Left renal pelvis (tissue), 4 donors: ENCODE measurements at regions not wholly inside any gene's neighbourhood (a gene's known extent, or its start where the extent isn't known, plus 50 kb on each side); places are given as distances from the start of the nearest gene placed in this dataset.
"Not testable (repeated sequence)": the region's sequence is repeated elsewhere in the genome, so short reads cannot be mapped to it uniquely, and the experiment has no call there.

Experiments
- DNase-seq, 4 donors: peaks; one replicate each; pipeline ENCODE4 v3.0.0-alpha.2; 2013; ENCODE audit warnings: low read depth in 4 of 4, low spot score in 3 of 4

DNA sequence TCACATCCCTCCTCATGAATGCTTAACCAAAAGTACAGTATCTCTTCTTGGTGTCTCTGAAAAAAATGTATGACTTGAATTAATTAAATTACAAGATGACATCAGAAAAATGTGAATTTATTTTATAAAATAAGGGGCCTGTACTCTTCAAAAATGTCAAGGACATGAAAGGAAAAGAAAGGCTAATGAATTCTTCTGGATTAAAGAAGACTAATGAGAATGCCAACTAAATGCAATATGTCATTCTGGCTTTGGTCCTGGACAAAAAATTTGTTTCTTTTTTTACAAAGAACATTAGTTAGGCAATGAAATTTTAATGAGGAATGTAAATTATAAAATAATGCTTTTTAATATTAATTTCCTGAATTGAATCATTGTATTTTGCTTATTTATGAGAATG lies 1125.7 kb downstream of the DNAJB9 start:
- DNase-seq = no peak

DNA sequence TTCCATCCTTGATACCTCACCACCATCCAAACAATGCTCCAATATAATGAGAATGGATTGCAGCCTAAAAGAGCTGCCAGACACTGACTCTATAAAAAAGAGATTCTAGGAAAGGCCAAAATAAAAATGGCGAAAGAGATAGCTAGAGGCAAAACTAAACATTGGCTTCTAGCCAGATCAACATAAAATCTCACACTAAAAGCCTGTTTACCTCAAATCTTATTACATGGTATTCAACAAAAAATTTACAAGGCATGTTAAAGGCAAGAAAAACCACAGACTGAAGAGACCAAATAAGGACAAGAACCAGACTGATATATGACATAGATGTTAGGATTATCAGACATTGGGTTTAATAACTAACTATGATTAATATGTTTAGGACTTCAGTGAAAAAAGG lies 1127.0 kb downstream of the DNAJB9 start:
- no peak for DNase-seq

DNA sequence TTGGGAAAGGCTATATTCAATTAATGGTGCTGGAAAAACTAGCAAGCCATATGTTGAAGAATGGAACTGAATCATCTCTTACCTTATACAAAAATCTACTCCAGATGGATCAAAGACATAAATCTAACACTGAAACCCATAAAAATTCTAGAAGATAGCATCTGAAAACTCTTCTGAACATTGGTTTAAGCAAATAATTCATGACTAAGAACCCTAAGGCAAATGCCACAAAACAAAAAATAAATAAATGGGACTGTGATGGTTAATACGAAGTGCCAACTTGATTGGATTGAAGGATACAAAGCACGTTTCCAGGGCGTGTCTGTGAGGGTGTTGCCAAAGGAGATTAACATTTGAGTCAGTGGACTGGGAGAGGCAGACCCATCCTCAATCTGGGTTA lies 1130.0 kb downstream of the DNAJB9 start:
- no peak for DNase-seq

DNA sequence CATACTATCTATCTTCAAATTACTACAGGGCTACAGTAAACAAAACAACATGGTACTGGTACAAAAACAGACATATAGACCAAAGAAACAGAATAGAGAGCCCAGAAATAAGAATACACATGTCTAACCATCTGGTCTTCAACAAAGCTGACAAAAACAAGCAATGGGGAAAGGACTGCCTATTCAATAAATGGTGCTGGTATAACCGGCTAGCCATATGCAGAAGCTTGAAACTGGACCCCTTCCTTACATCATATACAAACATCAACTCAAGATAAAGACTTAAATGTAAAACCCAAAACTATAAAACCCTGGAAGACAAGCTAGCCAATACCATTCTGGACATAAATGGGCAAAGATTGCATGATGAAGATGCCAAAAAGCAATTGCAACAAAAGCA lies 1143.7 kb downstream of the DNAJB9 start:
- DNase-seq = no peak

DNA sequence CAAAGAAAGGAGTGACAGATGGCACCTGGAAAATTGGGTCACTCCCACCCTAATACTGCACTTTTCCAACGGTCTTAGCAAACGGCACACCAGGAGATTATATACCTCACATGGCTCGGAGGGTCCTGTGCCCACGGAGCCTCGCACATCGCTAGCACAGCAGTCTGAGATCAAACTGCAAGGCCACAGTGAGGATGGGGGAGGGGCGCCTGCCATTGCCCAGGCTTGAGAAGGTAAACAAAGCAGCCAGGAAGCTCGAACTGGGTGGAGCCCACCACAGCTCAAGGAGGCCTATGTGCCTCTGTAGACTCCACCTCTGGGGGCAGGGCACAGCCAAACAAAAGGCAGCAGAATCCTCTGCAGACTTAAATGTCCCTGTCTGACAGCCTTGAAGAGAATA lies 1149.7 kb downstream of the DNAJB9 start:
- DNase-seq = not testable (repeated sequence)

DNA sequence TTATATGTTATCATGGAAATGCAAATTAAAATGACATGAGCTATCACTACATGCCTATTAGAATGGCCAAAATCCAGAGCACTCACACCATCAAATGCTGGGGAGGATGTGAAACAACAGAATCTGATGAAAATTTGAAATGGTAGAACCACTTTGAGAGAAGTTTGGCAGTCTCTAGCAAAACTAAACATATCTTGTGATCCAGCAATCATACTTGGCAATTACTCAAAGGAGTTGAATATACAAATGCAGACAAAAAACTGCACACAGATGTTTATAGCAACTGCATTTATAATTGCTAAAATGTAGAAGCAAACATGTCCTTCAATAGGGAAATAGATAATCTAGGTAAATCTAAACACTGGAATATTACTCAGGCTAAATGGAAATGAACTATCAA lies 1164.9 kb downstream of the DNAJB9 start:
- DNase-seq = no peak

DNA sequence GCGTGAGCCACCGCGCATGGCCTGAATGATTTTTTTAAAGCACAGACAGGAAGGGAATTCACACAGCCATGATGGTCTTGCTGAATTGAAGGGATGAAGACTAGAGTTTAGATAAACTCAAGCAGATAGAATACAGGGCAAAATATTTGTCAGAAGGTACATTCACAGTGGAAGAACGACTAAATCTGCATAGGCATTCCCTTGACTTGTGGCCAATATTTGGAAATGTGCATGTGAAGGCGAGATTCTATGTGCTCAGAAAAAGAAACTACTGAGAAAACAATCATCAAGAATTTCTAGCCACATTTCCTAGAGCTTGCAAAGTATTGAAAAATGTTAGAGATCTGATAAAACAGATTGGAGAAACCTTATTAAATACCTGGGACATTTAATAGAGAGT lies 1166.2 kb downstream of the DNAJB9 start:
- DNase-seq = no peak

DNA sequence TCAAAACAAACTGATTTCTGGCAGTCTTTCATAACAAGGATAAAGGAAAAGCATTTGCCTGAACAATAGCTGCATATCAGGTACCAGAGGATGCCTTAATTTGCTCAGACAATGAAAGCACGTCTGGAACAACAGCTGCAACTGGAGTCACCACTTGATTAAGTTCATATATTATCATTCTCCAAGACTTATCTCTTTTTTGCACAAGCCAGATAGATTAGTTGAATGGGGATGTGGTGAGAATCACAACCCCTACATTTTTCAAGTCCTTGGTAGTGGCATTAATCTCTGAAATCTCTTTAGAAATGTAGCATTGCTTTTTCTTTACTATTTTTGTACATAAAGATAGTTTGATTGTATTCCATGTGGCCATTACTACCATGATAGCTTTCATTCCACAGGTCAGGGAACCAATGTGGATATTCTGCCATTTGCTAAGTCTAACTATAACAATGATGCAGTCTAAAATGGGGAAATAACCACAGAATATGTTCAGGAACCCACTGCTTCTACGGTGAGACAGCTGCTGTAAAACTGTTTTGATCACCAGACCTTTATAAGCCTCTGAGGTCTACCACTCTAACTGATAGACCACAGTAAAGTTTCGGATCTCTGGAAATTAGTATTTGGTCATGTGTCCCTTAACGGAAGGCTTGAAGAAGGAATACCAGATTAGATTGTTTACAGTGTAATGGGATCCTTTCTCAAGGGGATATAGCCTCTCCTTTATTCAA lies 1176.2 kb downstream of the DNAJB9 start:
- DNase-seq = no peak

DNA sequence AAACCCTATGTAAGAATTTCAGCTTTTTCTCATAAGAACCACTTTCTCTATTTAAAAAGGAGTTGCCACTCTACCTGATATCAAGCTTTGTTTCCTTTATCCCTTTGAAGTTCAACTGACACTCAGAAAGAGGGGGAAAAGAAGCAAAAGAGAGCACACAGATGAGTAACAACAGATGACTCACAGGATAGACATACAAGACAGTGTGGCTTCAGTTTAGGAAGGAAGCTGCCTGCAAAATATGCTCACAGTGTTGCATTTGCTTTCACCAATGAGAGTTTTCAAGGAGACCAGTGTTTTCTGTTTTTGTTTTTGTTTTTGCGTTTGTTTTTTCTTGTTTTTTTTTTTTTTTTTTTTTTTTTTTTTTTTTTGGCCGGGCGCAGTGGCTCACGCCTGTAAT lies 1181.6 kb downstream of the DNAJB9 start:
- DNase-seq = no peak

DNA sequence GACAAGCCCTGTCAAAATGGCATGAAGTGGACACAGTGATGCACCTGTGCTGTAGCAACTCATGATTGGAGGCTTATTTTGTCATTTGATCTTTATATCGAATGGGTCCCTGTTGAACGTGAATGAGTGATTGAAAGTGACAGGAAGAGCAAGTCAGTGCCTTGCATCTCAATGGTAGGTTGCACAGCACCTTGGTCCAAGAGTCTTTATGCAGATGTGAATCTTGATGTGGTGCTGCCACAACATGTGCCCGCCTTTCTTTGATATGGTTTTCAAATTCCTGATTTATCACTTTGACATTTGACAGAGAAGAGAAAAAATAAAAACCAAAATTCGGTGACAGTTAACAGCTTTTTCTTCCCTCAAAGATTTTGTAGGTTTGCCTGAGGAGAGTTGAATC lies 1182.4 kb downstream of the DNAJB9 start:
- no peak for DNase-seq

DNA sequence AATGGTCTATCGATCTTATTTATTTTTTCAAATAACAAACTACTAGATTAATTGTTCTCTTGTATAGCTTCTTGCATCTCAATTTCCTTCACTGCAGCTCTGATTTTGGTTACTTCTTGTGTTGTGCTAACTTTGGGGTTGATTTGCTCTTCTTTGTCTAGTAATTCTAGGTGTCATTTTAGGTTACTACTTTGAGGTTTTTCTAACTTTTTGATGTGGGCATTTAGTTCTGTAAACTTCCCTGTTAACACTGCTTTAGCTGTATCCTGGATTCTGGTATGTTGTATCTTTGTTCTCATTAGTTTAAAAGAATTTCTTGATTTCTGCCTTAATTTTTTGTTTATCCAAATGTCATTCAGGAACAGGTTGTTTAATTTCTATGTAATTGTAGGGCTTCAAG lies 1188.0 kb downstream of the DNAJB9 start:
- no peak for DNase-seq

DNA sequence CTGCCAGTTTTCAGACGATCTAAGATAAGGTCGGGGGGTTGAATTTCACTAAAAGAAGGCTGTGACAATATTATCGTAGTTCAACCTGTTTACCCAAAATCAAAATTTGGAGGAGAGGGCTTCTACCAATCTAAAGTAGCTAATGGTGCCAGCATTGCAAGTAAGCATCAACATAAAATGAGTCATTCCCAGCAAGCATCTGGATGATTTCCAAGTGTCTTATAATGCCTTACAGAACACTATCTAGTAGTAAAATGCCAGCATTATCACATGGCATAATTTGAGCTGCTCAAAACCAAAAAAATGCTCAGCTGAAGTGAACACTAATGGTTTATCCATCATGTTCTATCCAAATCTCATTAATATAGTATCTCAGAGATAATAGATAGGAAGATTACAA lies 1193.9 kb downstream of the DNAJB9 start:
- DNase-seq = no peak

DNA sequence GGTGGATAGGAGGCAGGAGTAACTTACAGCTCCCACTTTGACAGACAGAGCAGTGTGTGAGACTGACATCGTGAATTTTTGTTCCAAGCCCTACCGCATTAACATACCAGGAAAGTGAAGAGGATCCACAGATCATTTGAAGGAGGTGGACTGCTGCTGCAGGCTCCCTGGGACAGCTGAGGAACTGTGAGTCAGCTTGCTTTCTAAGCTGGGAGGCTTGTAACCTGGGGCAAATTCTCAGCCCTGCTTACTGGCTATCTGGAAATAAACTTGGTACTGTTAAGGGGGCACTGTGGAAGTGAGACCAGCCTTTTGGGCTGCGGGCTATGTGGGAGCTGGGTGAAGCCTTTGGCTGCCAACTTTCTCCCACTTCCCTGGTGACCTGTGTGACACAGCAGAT lies 1202.5 kb downstream of the DNAJB9 start:
- no peak for DNase-seq

DNA sequence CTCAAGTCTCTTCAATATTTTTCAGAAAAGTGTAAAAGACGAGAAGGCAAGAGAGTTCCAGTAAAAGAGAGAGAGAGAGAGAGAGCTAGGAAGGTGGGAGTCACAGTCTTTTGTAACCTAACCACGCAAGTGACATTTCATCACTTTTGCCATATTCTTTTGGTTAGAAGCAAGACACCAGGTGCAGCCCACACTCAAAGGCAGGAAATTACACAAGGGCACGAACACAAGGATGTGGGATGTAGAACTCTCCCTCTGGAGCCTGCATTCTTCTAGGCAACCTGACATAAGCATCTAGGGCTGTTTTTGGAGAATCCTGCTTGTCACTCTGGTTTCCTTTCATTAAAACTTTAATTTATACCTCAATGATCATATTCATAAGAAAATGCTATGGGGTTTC lies 1213.1 kb downstream of the DNAJB9 start:
- no peak for DNase-seq

DNA sequence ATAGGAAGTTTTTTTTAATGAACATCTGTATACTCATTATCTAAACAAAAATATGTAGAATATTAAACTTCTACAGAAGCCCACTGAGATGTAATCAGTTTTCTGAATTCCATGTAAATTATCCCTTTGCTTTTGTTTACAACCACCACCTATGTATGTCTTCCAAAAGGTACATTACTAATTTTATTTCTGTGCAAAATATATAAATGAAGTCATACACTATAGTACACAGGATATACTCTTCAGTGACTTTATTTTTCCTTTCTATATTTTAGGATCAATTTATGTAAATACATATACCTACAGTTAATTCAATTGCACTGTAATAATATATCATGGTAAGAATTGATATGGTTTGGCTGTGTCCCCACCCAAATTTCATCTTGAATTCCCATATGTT lies 1236.9 kb downstream of the DNAJB9 start:
- DNase-seq = no peak

DNA sequence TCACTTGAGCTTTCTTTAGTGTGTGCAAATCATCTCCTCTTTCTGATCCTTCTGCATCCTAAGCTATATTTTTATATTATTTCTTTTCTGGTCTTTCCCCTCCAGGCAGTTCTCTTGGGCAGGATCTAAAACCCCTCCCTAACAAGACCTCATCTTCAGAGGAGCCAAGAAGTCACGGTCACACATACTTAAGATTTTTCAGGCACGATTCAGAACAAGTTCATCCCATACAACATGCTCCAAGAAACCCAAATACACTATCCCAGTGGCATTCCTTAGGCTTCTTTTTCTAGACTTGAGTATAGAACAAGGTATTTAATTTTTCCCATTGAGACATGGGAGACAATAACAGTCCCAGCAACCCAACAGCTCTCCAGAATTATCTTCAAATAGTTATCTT lies 1251.5 kb downstream of the DNAJB9 start:
- no peak for DNase-seq

DNA sequence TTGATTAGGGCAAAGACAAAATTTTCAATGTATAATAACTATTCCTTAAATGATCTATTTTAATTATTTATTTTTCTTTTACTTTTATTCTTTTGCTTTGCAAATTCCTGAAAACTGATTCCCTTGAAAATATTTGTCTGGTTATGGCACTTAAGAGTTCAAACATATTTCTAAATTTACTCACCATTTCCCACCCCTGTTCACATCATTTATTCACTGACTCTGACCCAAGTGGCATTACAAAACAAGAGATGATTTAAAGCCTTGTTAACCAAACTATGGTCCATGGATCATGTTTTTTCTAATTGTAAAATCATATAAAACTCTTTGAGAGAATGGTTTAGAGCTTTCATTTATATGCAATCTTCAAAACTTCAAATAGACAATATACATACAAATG lies 1256.1 kb upstream of the LRRN3 start:
- no peak for DNase-seq

DNA sequence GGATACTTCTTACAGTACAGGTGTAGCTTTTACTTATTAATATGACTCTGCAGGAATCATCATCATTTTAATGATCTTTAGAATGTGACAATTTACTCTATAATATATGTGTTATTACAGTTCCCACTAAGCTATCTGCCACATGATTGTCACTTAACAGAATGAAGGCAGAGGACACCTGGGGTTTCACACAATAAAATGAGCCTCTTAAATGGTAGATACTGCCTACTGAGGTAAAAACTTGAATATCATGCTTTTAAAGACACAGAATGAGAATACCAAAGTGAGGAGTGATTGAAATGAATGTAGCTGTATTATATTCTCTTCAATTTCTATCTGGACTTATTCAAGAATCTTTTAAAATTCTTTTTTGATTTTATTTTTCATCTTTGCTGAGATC lies 1255.3 kb upstream of the LRRN3 start:
- no peak for DNase-seq

DNA sequence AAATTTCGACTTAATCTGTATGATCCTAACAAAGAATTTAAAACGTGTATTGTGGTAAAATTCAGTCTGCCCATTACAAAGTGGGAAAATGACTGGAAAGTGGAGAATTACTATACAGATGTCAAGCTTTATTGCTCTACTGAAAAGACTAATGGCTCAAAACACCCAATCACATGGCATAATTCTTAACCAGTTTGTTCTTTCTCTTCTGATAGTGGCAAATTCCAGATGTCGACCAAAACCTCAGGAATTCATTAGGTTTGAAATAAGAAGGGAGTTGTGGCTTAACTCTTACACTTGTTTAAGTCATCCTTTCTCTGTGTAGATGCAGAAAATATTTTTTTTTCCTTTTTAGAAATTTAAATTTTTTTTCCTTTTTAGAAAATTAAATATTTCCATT lies 1254.9 kb upstream of the LRRN3 start:
- DNase-seq = no peak

DNA sequence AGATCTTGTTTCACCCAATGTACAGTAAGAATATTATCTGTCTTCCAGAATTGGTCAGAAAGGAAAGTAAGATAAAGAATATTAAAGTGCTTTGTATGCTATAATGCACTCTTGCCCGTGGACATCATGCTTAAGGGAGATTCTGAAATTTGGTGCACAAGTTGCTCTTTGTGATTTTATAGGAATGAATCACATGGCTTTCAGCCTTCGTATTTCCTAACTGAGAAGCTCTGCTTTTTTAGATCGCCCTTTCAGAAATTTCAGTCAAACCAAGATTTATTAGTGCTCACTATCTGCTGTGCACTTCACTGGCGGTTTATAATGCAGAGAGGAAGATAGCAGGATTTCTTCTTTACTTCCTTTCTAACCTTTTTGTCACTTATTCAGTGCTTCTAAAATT lies 1248.5 kb upstream of the LRRN3 start:
- no peak for DNase-seq

DNA sequence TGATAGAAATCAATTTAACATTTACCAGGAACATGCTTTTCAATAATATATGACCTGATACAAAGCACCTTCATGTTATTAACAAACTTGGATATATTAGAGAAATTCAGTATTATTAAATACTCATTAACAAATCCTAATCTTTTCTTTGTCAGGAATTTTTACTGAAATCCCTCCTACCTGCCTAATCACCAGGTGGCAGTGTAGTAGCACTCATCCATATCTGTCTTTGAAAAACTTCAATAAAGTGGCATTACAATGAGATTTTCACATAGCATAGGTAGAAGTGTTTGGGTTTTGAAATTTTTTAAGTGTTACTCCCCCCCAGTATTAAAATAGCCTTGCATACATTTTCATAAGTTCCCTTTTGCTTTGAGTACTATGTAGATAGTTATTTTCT lies 1246.6 kb upstream of the LRRN3 start:
- DNase-seq = no peak

DNA sequence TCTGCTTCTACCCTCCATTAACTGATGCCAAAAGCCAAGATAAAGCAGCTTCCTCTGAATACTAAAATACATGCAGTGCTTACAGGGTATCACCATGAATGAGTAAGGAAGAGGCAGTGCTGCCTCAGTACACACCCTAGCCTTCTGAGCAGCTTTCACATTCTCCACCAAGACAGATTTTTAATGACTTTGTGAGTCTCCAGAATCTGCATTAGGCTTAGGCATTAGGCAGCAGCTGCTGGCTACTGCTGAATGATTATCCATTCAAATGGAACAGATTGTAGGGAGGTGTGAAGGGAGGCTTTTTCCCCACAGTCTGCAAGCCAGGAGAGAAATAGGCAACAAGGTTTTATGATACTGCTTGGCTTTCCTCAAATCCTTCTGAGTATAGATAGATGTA lies 1226.7 kb upstream of the LRRN3 start:
- DNase-seq = peak in 1 of 4 donors; percentile 7

DNA sequence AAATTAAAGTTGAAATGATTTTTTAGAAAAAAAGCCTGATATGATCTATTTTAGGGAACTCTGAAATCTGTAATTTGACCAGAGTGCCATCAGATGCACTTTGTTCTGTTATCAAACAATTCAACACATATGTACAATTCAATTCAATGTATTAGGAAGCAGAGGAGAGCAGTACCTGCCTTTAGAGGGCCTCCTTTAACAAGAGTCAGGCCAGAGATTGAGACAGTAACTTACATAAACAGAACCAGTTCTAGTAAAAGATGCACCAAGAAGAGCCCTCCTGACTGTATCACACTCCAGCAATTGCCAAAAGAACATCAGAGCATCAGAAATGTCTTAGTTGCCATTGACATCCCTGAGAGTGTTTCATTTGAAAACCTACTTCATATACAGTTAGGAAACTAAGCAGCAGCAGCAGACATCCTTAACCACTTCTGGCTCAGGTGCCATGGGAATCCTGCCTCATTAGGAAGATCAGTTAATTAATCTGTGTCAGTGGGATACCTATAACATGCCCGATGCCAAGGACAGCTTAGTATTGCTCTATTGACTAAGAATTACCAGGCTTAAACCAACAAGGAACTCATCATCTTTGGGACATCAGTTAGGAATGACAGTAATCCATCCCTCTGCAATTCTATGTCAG lies 1222.6 kb upstream of the LRRN3 start:
- no peak for DNase-seq
